Astrocyte (in vitro differentiated cells and primary cell): ENCODE measurements at regions not wholly inside any gene's neighbourhood (a gene's known extent, or its start where the extent isn't known, plus 50 kb on each side); places are given as distances from the start of the nearest gene placed in this dataset.
A peak's percentile ranks its signal among the peaks of the same experiment; 100 is the strongest.

Experiments
- DNase-seq: peaks from one replicate; pipeline ENCODE4 v3.0.0-alpha.2; 2010; ENCODE audit warnings: low read depth
- FAIRE-seq: peaks from 2 replicates; lab custom pipeline; 2011; peaks lifted over from hg19 to GRCh38; lab: Jason Lieb, UNC
- H2AFZ ChIP-seq: 2 replicates; pipeline ENCODE4 v1.6.0; 2012; ENCODE audit warnings: low read depth, low read length, inconsistent platforms
- H3K27ac ChIP-seq: 2 replicates; pipeline ENCODE4 v1.5.1; 2011; ENCODE audit warnings: low read depth, low read length, inconsistent platforms
- H3K27me3 ChIP-seq: 2 replicates; pipeline ENCODE4 v1.6.0; 2011; ENCODE audit warnings: low read length, inconsistent platforms; ENCODE audit not compliant: insufficient read depth
- H3K36me3 ChIP-seq: 2 replicates; pipeline ENCODE4 v1.5.1; 2011; ENCODE audit warnings: low read length, inconsistent platforms; ENCODE audit not compliant: insufficient read depth
- H3K4me1 ChIP-seq: 2 replicates; pipeline ENCODE4 v1.5.1; 2011; ENCODE audit warnings: low read length, inconsistent platforms; ENCODE audit not compliant: insufficient read depth
- H3K4me2 ChIP-seq: 2 replicates; pipeline ENCODE4 v1.6.0; 2012; ENCODE audit warnings: low read length, inconsistent platforms
- H3K4me3 ChIP-seq: 2 replicates; pipeline ENCODE4 v1.5.1; 2011; ENCODE audit warnings: low read depth, mild to moderate bottlenecking, low read length, inconsistent platforms; ENCODE audit not compliant: insufficient read depth
- H3K79me2 ChIP-seq: 2 replicates; pipeline ENCODE4 v1.6.0; 2012; ENCODE audit warnings: mild to moderate bottlenecking, low read length, inconsistent platforms; ENCODE audit not compliant: insufficient read depth
- H3K9ac ChIP-seq: 2 replicates; pipeline ENCODE4 v1.6.0; 2012; ENCODE audit warnings: mild to moderate bottlenecking, low read length, inconsistent platforms
- H3K9me3 ChIP-seq: 2 replicates; pipeline ENCODE4 v1.5.1; 2012; ENCODE audit warnings: low read depth, mild to moderate bottlenecking, low read length, inconsistent platforms; ENCODE audit not compliant: insufficient read depth
- H4K20me1 ChIP-seq: 2 replicates; pipeline ENCODE4 v1.6.0; 2012; ENCODE audit warnings: low read length, inconsistent platforms; ENCODE audit not compliant: insufficient read depth
- H3K27ac Mint-ChIP-seq: one replicate; pipeline ENCODE4 v1.8.0; 2021; ENCODE audit warnings: mild to moderate bottlenecking, mixed read lengths; ENCODE audit not compliant: unreplicated experiment
- H3K27me3 Mint-ChIP-seq: one replicate; pipeline ENCODE4 v1.8.0; 2021; ENCODE audit warnings: low read depth, mixed read lengths; ENCODE audit not compliant: unreplicated experiment
- H3K36me3 Mint-ChIP-seq: one replicate; pipeline ENCODE4 v1.8.0; 2021; ENCODE audit warnings: low read depth, mixed read lengths; ENCODE audit not compliant: unreplicated experiment
- H3K4me1 Mint-ChIP-seq: one replicate; pipeline ENCODE4 v1.8.0; 2021; ENCODE audit warnings: low read depth, mixed read lengths; ENCODE audit not compliant: unreplicated experiment
- H3K4me3 Mint-ChIP-seq: one replicate; pipeline ENCODE4 v1.8.0; 2021; ENCODE audit warnings: mild to moderate bottlenecking, moderate library complexity, mixed read lengths; ENCODE audit not compliant: unreplicated experiment
- H3K9me3 Mint-ChIP-seq: one replicate; pipeline ENCODE4 v1.8.0; 2021; ENCODE audit warnings: mild to moderate bottlenecking, mixed read lengths; ENCODE audit not compliant: unreplicated experiment
- EZH2 ChIP-seq: IDR thresholded peaks from 2 replicates; pipeline ENCODE4 v1.6.1; 2012; ENCODE audit warnings: mild to moderate bottlenecking, low read length, inconsistent platforms; ENCODE audit not compliant: insufficient read depth
- TF ChIP-seq, protein P1 (sequence below): IDR thresholded peaks from 2 replicates; pipeline ENCODE4 v1.5.1; 2011; ENCODE audit warnings: low read depth, mild to moderate bottlenecking, inconsistent platforms, low read length, moderate library complexity; ENCODE audit not compliant: insufficient read depth

DNA sequence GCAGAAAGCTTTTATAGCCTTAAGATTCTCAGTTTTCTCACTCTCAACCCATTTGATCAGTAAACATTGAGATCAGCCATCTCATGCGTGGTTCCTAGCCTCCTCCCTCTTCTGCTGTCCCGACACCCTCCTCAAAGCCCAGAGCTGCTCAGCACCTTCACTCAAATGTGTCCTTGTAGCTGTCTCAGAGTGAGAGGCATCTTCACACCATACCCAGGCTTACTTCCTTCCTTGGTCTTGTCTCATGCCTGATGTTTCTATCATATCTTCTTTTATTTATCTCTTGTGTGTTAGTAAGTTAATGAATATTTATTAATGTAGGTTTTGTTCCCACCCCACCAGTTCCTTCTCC, 72.4 kb upstream of the SNX2 start:
- no peaks in the 10 kb centered on the region for H3K4me1 ChIP-seq
- Mint-ChIP-seq H3K27me3 (no peaks in the 10 kb centered on the region), H3K36me3 (no peaks in the 10 kb centered on the region), H3K27ac (no peak overlapping the region), H3K4me1 (peaks cover 15% of the 10 kb centered on the region), H3K4me3 (no peak overlapping the region), H3K9me3 (no peaks in the 10 kb centered on the region)
- H3K9me3 ChIP-seq = no peaks in the 10 kb centered on the region
- no peak overlapping the region for H3K4me2 ChIP-seq
- no peaks in the 10 kb centered on the region for H3K79me2 ChIP-seq
- no peak for DNase-seq
- no peak overlapping the region for H3K4me3 ChIP-seq
- H4K20me1 ChIP-seq = no peaks in the 10 kb centered on the region
- FAIRE-seq = no peak
- no peak overlapping the region for H3K27ac ChIP-seq
- no peak overlapping the region for H3K9ac ChIP-seq
- no peak overlapping the region for H2AFZ ChIP-seq
- TF ChIP-seq, protein P1, sequence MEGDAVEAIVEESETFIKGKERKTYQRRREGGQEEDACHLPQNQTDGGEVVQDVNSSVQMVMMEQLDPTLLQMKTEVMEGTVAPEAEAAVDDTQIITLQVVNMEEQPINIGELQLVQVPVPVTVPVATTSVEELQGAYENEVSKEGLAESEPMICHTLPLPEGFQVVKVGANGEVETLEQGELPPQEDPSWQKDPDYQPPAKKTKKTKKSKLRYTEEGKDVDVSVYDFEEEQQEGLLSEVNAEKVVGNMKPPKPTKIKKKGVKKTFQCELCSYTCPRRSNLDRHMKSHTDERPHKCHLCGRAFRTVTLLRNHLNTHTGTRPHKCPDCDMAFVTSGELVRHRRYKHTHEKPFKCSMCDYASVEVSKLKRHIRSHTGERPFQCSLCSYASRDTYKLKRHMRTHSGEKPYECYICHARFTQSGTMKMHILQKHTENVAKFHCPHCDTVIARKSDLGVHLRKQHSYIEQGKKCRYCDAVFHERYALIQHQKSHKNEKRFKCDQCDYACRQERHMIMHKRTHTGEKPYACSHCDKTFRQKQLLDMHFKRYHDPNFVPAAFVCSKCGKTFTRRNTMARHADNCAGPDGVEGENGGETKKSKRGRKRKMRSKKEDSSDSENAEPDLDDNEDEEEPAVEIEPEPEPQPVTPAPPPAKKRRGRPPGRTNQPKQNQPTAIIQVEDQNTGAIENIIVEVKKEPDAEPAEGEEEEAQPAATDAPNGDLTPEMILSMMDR = no peak
- no peak for TF ChIP-seq EZH2
- H3K36me3 ChIP-seq = no peaks in the 10 kb centered on the region
- H3K27me3 ChIP-seq = no peaks in the 10 kb centered on the region

DNA sequence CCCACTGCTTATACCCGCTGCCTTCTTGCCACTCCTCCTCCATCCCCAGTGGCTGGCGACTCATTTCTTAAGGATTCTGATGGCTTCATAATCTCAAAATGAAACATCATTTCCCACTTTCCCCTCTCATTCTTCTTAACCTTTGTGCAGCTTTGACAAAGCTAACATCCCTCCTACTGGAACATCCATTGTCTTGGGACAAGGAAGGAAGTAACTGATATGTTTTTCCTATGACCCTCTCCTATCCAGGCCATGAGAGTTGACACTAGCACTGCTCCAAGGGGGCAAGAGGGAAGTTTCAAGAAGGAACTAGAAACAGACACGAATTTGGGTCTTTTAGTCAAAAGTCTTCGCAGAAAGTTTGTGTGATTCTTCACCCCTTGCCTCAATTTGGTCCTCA, 71.7 kb upstream of the SNX2 start:
- no peaks in the 10 kb centered on the region for H3K9me3 ChIP-seq
- DNase-seq (no peak), FAIRE-seq (no peak)
- no peaks in the 10 kb centered on the region for H3K36me3 ChIP-seq
- no peak for TF ChIP-seq EZH2
- TF ChIP-seq, protein P1 = no peak
- H3K4me3 Mint-ChIP-seq = no peak overlapping the region
- no peaks in the 10 kb centered on the region for H3K36me3 Mint-ChIP-seq
- no peak overlapping the region for H3K27ac Mint-ChIP-seq
- no peak overlapping the region for H3K9ac ChIP-seq
- no peaks in the 10 kb centered on the region for H3K79me2 ChIP-seq
- H3K27ac ChIP-seq = no peak overlapping the region
- H3K4me3 ChIP-seq = no peak overlapping the region
- no peak overlapping the region for H3K4me2 ChIP-seq
- H3K27me3 Mint-ChIP-seq = no peaks in the 10 kb centered on the region
- no peaks in the 10 kb centered on the region for H3K9me3 Mint-ChIP-seq
- H3K4me1 Mint-ChIP-seq = peaks cover 15% of the 10 kb centered on the region
- H3K4me1 ChIP-seq = no peaks in the 10 kb centered on the region
- H2AFZ ChIP-seq = no peak overlapping the region
- H3K27me3 ChIP-seq = no peaks in the 10 kb centered on the region
- H4K20me1 ChIP-seq = no peaks in the 10 kb centered on the region

DNA sequence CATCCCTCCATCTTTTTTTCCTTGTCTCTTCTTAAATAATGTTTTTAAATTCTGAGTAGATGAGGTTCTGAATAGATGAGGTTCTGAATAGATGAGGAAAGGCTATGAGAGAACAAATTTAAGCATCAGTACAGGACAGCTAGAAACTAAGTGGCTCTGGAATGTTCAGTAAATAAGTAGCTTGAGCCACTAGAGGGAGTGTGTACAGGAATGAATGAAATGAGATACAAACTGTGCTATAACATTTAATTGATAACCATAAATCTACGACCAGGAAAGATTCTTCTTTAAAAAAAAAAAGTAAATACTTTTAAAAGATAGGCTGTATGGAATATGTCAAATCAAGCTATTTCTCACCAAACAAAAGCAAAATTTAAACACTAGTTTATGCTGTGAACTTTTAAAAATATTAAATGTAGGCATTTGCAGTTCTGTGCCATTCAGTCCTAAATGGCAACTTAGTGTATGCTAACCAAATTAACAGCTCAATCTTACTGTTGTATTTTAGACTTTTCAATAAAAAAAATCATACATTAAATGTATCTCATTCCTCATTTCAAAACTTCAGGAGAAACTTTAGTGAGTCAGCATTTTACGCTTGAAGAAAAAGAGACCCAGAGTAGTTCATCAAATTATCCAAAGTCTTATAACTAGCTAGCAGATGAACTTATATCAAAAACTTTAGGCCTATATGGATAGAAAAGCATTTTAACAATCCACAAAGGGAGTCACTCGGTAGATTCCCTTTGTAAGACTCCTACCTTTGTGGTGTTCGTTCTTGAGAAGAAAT, 70.4 kb upstream of the SNX2 start:
- no peaks in the 10 kb centered on the region for H3K27me3 ChIP-seq
- H3K4me3 ChIP-seq = no peak overlapping the region
- TF ChIP-seq EZH2 = no peak
- TF ChIP-seq, protein P1 = peak; percentile 63
- H3K79me2 ChIP-seq = no peaks in the 10 kb centered on the region
- H3K9me3 Mint-ChIP-seq = no peaks in the 10 kb centered on the region
- FAIRE-seq (peak; percentile 64), DNase-seq (peak; percentile 42)
- peak overlapping the region; percentile 77 for H3K27ac Mint-ChIP-seq
- H3K9me3 ChIP-seq = no peaks in the 10 kb centered on the region
- H3K4me1 ChIP-seq = no peaks in the 10 kb centered on the region
- no peak overlapping the region for H3K4me3 Mint-ChIP-seq
- H3K36me3 ChIP-seq = no peaks in the 10 kb centered on the region
- no peaks in the 10 kb centered on the region for H3K27me3 Mint-ChIP-seq
- no peak overlapping the region for H3K4me2 ChIP-seq
- no peak overlapping the region for H3K27ac ChIP-seq
- H3K36me3 Mint-ChIP-seq = no peaks in the 10 kb centered on the region
- H2AFZ ChIP-seq = no peak overlapping the region
- no peak overlapping the region for H3K9ac ChIP-seq
- H3K4me1 Mint-ChIP-seq = peaks cover 15% of the 10 kb centered on the region
- H4K20me1 ChIP-seq = no peaks in the 10 kb centered on the region
